GM23338 (cell line): ENCODE measurements at regions not wholly inside any gene's neighbourhood (a gene's known extent, or its start where the extent isn't known, plus 50 kb on each side); places are given as distances from the start of the nearest gene placed in this dataset.
A peak's percentile ranks its signal among the peaks of the same experiment; 100 is the strongest.

ENCODE experiments used
- ATAC-seq: fragments of 200-7000 bp; cut with Tn5 transposase; 3 replicates; pipeline ENCODE4 v1.9.1; 2020
- DNase-seq: peaks from one replicate; pipeline ENCODE4 v3.0.0-alpha.2; 2015; ENCODE audit warnings: low spot score
- H2AFZ ChIP-seq: fragments of 200-600 bp; sonication (generic); 2 replicates; pipeline ENCODE4 v1.8.0; 2016; ENCODE audit warnings: antibody characterized with exemption, mild to moderate bottlenecking, moderate library complexity
- H3F3A ChIP-seq: fragments of 200-600 bp; sonication (generic); replicated peaks from 2 replicates; pipeline ENCODE4 v1.8.0; 2017; ENCODE audit warnings: antibody characterized with exemption, mixed run types, low read depth
- H3K27ac ChIP-seq: fragments of 200-600 bp; sonication (generic); 2 replicates; pipeline ENCODE4 v1.6.1; 2016; ENCODE audit warnings: low read depth
- H3K27me3 ChIP-seq: fragments of 200-600 bp; sonication (generic); 2 replicates; pipeline ENCODE4 v1.8.0; 2016; ENCODE audit warnings: mild to moderate bottlenecking, mixed run types, moderate library complexity; ENCODE audit not compliant: insufficient read depth
- H3K36me3 ChIP-seq: fragments of 200-600 bp; sonication (generic); 2 replicates; pipeline ENCODE4 v1.8.0; 2016; ENCODE audit warnings: mild to moderate bottlenecking; ENCODE audit not compliant: insufficient read depth
- H3K4me1 ChIP-seq: fragments of 200-600 bp; sonication (generic); 2 replicates; pipeline ENCODE4 v1.8.0; 2016; ENCODE audit warnings: mild to moderate bottlenecking, moderate library complexity; ENCODE audit not compliant: insufficient read depth
- H3K4me2 ChIP-seq: fragments of 200-600 bp; sonication (generic); 2 replicates; pipeline ENCODE4 v1.7.1; 2017; ENCODE audit warnings: mixed run types
- H3K4me3 ChIP-seq: fragments of 200-600 bp; sonication (generic); 2 replicates; pipeline ENCODE4 v1.6.1; 2016; ENCODE audit warnings: mixed run types
- H3K79me2 ChIP-seq: fragments of 200-600 bp; sonication (generic); replicated peaks from 2 replicates; pipeline ENCODE4 v1.8.0; 2017; ENCODE audit warnings: mild to moderate bottlenecking; ENCODE audit not compliant: insufficient read depth
- H3K9me2 ChIP-seq: fragments of 200-600 bp; sonication (generic); 2 replicates; pipeline ENCODE4 v1.8.0; 2017; ENCODE audit not compliant: insufficient read depth
- H4K20me1 ChIP-seq: fragments of 200-600 bp; sonication (generic); replicated peaks from 2 replicates; pipeline ENCODE4 v1.8.0; 2017; ENCODE audit warnings: mild to moderate bottlenecking; ENCODE audit not compliant: insufficient read depth
- H3K27ac Mint-ChIP-seq: 2 replicates; pipeline ENCODE4 v1.8.0; 2020; ENCODE audit warnings: inconsistent platforms, mild to moderate bottlenecking, moderate library complexity, mixed read lengths
- H3K27me3 Mint-ChIP-seq: 3 replicates; pipeline ENCODE4 v1.8.0; 2022; ENCODE audit warnings: low read depth, mild to moderate bottlenecking, moderate library complexity, mixed read lengths, inconsistent platforms; ENCODE audit not compliant: insufficient read depth, poor library complexity
- H3K36me3 Mint-ChIP-seq: 3 replicates; pipeline ENCODE4 v1.8.0; 2021; ENCODE audit warnings: low read depth, mild to moderate bottlenecking, inconsistent platforms, moderate library complexity, mixed read lengths
- H3K4me1 Mint-ChIP-seq: 3 replicates; pipeline ENCODE4 v1.8.0; 2020; ENCODE audit warnings: mild to moderate bottlenecking, inconsistent platforms, mixed read lengths
- H3K4me3 Mint-ChIP-seq: 3 replicates; pipeline ENCODE4 v1.8.0; 2021; ENCODE audit warnings: moderate library complexity, mild to moderate bottlenecking, inconsistent platforms, mixed read lengths
- H3K9me3 Mint-ChIP-seq: 3 replicates; pipeline ENCODE4 v1.8.0; 2020; ENCODE audit warnings: moderate library complexity, mild to moderate bottlenecking, inconsistent platforms, mixed read lengths
- ETS1 ChIP-seq: IDR thresholded peaks from 2 replicates; pipeline ENCODE4 v1.6.1; 2016; ENCODE audit warnings: antibody characterized with exemption
- EZH2phosphoT487 ChIP-seq: fragments of 200-600 bp; sonication (generic); IDR thresholded peaks from one replicate; pipeline ENCODE4 v1.8.1; 2018; ENCODE audit warnings: antibody characterized with exemption; ENCODE audit not compliant: unreplicated experiment
- POLR2AphosphoS5 ChIP-seq: IDR thresholded peaks from 2 replicates; pipeline ENCODE4 v1.6.1; 2016; ENCODE audit warnings: antibody characterized with exemption, low read depth
- ZNF114 ChIP-seq: fragments of 250-450 bp; sonication (Bioruptor Pico); IDR thresholded peaks from 2 replicates; pipeline ENCODE4 v1.5.0; 2020; ENCODE audit warnings: mild to moderate bottlenecking, moderate library complexity
- TF ChIP-seq, protein P1 (sequence below): fragments of 250-450 bp; sonication (Bioruptor Pico); IDR thresholded peaks from 2 replicates; pipeline ENCODE4 v1.5.0; 2020; ENCODE audit warnings: mild to moderate bottlenecking, moderate library complexity

DNA sequence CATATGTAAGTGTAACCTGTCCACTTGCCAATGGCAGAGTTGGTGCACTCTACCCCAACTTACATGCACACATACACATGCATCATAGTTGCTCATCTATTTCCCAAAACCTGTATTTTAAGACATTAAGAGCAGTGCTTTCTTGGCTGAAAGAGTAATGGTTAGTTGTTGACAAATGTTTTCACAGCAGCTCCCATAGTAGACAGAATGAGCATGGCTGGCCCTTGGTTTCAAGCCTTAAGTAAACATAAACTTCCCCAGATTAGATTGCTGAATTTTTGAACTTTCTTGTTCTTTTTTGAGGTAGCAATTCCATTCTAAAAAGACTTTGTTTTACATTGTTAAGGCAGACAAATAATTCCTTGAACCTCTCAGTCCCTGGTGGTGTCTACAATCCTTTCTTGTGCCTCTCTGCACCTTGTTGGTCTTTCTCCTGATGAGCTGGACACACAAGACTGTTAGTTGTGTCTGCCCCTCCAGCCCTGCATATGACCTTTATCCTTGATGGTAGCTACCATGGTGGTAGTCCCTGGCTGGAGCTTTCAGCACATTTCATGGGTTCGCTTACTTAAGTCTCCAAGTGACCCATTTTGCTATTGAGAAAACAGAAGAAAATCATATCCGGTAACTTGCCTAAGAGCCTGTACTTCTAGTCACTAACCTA, 580.1 kb upstream of the ID2 start (continued):
- TF ChIP-seq, protein P1, sequence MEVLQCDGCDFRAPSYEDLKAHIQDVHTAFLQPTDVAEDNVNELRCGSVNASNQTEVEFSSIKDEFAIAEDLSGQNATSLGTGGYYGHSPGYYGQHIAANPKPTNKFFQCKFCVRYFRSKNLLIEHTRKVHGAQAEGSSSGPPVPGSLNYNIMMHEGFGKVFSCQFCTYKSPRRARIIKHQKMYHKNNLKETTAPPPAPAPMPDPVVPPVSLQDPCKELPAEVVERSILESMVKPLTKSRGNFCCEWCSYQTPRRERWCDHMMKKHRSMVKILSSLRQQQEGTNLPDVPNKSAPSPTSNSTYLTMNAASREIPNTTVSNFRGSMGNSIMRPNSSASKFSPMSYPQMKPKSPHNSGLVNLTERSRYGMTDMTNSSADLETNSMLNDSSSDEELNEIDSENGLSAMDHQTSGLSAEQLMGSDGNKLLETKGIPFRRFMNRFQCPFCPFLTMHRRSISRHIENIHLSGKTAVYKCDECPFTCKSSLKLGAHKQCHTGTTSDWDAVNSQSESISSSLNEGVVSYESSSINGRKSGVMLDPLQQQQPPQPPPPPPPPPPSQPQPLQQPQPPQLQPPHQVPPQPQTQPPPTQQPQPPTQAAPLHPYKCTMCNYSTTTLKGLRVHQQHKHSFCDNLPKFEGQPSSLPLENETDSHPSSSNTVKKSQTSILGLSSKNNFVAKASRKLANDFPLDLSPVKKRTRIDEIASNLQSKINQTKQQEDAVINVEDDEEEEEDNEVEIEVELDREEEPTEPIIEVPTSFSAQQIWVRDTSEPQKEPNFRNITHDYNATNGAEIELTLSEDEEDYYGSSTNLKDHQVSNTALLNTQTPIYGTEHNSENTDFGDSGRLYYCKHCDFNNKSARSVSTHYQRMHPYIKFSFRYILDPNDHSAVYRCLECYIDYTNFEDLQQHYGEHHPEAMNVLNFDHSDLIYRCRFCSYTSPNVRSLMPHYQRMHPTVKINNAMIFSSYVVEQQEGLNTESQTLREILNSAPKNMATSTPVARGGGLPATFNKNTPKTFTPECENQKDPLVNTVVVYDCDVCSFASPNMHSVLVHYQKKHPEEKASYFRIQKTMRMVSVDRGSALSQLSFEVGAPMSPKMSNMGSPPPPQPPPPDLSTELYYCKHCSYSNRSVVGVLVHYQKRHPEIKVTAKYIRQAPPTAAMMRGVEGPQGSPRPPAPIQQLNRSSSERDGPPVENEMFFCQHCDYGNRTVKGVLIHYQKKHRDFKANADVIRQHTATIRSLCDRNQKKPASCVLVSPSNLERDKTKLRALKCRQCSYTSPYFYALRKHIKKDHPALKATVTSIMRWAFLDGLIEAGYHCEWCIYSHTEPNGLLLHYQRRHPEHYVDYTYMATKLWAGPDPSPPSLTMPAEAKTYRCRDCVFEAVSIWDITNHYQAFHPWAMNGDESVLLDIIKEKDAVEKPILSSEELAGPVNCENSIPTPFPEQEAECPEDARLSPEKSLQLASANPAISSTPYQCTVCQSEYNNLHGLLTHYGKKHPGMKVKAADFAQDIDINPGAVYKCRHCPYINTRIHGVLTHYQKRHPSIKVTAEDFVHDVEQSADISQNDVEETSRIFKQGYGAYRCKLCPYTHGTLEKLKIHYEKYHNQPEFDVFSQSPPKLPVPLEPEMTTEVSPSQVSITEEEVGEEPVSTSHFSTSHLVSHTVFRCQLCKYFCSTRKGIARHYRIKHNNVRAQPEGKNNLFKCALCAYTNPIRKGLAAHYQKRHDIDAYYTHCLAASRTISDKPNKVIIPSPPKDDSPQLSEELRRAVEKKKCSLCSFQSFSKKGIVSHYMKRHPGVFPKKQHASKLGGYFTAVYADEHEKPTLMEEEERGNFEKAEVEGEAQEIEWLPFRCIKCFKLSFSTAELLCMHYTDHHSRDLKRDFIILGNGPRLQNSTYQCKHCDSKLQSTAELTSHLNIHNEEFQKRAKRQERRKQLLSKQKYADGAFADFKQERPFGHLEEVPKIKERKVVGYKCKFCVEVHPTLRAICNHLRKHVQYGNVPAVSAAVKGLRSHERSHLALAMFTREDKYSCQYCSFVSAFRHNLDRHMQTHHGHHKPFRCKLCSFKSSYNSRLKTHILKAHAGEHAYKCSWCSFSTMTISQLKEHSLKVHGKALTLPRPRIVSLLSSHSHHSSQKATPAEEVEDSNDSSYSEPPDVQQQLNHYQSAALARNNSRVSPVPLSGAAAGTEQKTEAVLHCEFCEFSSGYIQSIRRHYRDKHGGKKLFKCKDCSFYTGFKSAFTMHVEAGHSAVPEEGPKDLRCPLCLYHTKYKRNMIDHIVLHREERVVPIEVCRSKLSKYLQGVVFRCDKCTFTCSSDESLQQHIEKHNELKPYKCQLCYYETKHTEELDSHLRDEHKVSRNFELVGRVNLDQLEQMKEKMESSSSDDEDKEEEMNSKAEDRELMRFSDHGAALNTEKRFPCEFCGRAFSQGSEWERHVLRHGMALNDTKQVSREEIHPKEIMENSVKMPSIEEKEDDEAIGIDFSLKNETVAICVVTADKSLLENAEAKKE (CRISPR knock-in tag): no peak
- no peak for TF ChIP-seq ETS1
- TF ChIP-seq EZH2phosphoT487: no peak
- no peak for TF ChIP-seq ZNF114 (CRISPR knock-in tag)
- no peak for TF ChIP-seq POLR2AphosphoS5

DNA sequence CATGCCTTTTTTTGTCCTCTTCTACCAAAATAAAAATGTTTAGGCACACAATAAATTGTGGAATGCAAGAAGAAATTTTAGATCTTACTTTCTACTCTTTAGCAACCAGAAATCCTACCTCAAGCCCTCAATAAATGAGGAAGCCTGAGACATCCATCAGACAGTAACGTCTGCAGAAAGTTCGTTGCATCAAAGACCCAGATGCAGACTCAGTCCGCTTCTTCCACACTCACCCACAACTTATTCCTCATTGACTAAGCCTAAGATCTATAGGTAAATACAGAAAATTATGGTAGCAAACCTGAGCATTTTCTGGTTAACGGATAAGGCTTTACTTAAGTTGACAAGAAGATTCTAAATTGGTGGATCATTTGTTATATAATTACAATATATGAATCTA, 579.4 kb upstream of the ID2 start:
- no peaks in the 10 kb centered on the region for H3K79me2 ChIP-seq
- H3K9me2 ChIP-seq: peaks cover 18% of the 10 kb centered on the region
- no peak overlapping the region for H3K27ac ChIP-seq
- peak overlapping the region; percentile 83; the same call in 1 of the 2 replicates for H2AFZ ChIP-seq
- H3K27me3 Mint-ChIP-seq: no peaks in the 10 kb centered on the region
- no peaks in the 10 kb centered on the region for H3K27me3 ChIP-seq
- TF ChIP-seq ETS1: no peak
- ATAC-seq (no peak), DNase-seq (no peak)
- H3K27ac Mint-ChIP-seq: no peak overlapping the region
- H3K36me3 Mint-ChIP-seq: peaks cover 1% of the 10 kb centered on the region; the same call in 1 of the 3 replicates
- H4K20me1 ChIP-seq: no peaks in the 10 kb centered on the region
- no peaks in the 10 kb centered on the region for H3K9me3 Mint-ChIP-seq
- H3K4me2 ChIP-seq: no peak overlapping the region
- H3F3A ChIP-seq: no peaks in the 10 kb centered on the region
- no peak overlapping the region for H3K4me3 ChIP-seq
- no peak overlapping the region for H3K4me3 Mint-ChIP-seq
- H3K4me1 Mint-ChIP-seq: peaks cover 1% of the 10 kb centered on the region; the same call in 1 of the 3 replicates
- 0 out of 2 replicates have a peak, but pooled peaks cover under 1% of the 10 kb centered on the region for H3K4me1 ChIP-seq
- H3K36me3 ChIP-seq: no peaks in the 10 kb centered on the region; the same call in 1 of the 2 replicates
